ENCODE measurements at regions not wholly inside any gene's neighbourhood (a gene's known extent, or its start where the extent isn't known, plus 50 kb on each side); places are given as distances from the start of the nearest gene placed in this dataset.

DNA sequence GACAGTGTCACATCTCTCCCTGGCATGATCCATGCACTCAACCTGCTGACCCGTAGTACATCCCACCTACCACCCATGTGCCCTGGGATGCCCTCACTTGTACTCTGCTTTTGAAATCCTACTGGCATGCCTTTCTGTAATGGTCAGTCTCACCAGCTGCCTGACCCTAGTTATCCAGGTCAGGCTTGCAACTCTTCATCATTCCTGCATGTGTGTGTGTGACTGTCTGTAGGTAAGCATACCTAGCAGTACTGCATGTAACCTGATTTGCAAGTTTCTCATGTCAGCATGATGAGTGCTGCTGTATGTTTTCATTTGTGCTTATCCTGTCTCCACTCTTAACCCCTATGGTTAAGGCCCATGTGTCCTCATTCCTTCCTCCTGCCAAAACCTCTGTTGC lies 202.0 kb upstream of the MTNR1B start:
- TF ChIP-seq, protein P1, sequence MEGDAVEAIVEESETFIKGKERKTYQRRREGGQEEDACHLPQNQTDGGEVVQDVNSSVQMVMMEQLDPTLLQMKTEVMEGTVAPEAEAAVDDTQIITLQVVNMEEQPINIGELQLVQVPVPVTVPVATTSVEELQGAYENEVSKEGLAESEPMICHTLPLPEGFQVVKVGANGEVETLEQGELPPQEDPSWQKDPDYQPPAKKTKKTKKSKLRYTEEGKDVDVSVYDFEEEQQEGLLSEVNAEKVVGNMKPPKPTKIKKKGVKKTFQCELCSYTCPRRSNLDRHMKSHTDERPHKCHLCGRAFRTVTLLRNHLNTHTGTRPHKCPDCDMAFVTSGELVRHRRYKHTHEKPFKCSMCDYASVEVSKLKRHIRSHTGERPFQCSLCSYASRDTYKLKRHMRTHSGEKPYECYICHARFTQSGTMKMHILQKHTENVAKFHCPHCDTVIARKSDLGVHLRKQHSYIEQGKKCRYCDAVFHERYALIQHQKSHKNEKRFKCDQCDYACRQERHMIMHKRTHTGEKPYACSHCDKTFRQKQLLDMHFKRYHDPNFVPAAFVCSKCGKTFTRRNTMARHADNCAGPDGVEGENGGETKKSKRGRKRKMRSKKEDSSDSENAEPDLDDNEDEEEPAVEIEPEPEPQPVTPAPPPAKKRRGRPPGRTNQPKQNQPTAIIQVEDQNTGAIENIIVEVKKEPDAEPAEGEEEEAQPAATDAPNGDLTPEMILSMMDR (IDR thresholded peaks at IDR 0.05): no peak
- TF ChIP-seq POLR2A (IDR thresholded peaks at IDR 0.05): no peak

Measured in Peyer's patch (tissue), 4 donors.